OCI-LY3 (cell line): ENCODE measurements at regions not wholly inside any gene's neighbourhood (a gene's known extent, or its start where the extent isn't known, plus 50 kb on each side); places are given as distances from the start of the nearest gene placed in this dataset.

Experiments used
- H2AFZ ChIP-seq: fragments of 200-600, 300-600 bp; shearing (Covaris generic); 2 replicates; pipeline ENCODE4 v1.6.0; 2014; ENCODE audit warnings: antibody characterized with exemption, low read depth, low read length
- H3K27ac ChIP-seq: fragments of 200-600, 300-600 bp; sonication (generic); 2 replicates; pipeline ENCODE4 v1.5.1; 2014; ENCODE audit warnings: mild to moderate bottlenecking, low read length, moderate library complexity, mixed read lengths
- H3K27me3 ChIP-seq: fragments of 200-600, 300-600 bp; sonication (generic); 2 replicates; pipeline ENCODE4 v1.6.1; 2014; ENCODE audit warnings: low read depth, low read length, mixed read lengths
- H3K36me3 ChIP-seq: fragments of 200-600, 300-600 bp; sonication (generic); replicated peaks from 2 replicates; pipeline ENCODE3; 2014; ENCODE audit warnings: low read depth, low read length, mixed read lengths
- H3K4me1 ChIP-seq: fragments of 300-600, 200-600 bp; sonication (generic); 2 replicates; pipeline ENCODE4 v1.6.1; 2014; ENCODE audit warnings: low read length, mixed read lengths
- H3K4me2 ChIP-seq: fragments of 200-600, 300-600 bp; sonication (generic); 2 replicates; pipeline ENCODE4 v1.6.1; 2014; ENCODE audit warnings: low read length, mixed read lengths
- H3K4me3 ChIP-seq: fragments of 300-600, 200-600 bp; sonication (generic); 2 replicates; pipeline ENCODE4 v1.5.1; 2014; ENCODE audit warnings: antibody characterized with exemption, mild to moderate bottlenecking, low read length, moderate library complexity
- H3K79me2 ChIP-seq: fragments of 300-600, 200-600 bp; shearing (Covaris generic); 2 replicates; pipeline ENCODE4 v1.6.1; 2014; ENCODE audit warnings: mild to moderate bottlenecking, low read length, mixed read lengths
- H3K9ac ChIP-seq: fragments of 300-600, 200-600 bp; shearing (Covaris generic); 2 replicates; pipeline ENCODE4 v1.6.0; 2014; ENCODE audit warnings: mild to moderate bottlenecking, low read length, moderate library complexity
- H3K9me3 ChIP-seq: fragments of 200-600, 300-600 bp; shearing (Covaris generic); 2 replicates; pipeline ENCODE4 v1.6.1; 2014; ENCODE audit warnings: low read length, mixed read lengths; ENCODE audit not compliant: insufficient read depth
- H4K20me1 ChIP-seq: fragments of 200-600, 300-600 bp; sonication (generic); 2 replicates; pipeline ENCODE4 v1.6.1; 2016; ENCODE audit warnings: low read length, mixed read lengths; ENCODE audit not compliant: insufficient read depth
- CTCF ChIP-seq: fragments of 200-600, 300-600 bp; sonication (generic); IDR thresholded peaks from 2 replicates; pipeline ENCODE4 v1.5.1; 2014; ENCODE audit warnings: antibody characterized with exemption, low read length, low read depth
- EZH2phosphoT487 ChIP-seq: fragments of 200-600 bp; shearing (Covaris generic); IDR thresholded peaks from 2 replicates; pipeline ENCODE4 v1.6.1; 2018; ENCODE audit warnings: antibody characterized with exemption, mixed run types, low read depth

- Histone ChIP-seq H4K20me1 (no peaks in the 10 kb centered on the region), H3K36me3 (no peaks in the 10 kb centered on the region), H3K27me3 (no peaks in the 10 kb centered on the region), H3K4me2 (no peak overlapping the region), H2AFZ (no peak overlapping the region), H3K9ac (no peak overlapping the region), H3K4me1 (no peaks in the 10 kb centered on the region), H3K4me3 (no peak overlapping the region), H3K79me2 (no peaks in the 10 kb centered on the region), H3K27ac (no peak overlapping the region), H3K9me3 (no peaks in the 10 kb centered on the region)
- no peak for TF ChIP-seq EZH2phosphoT487
- no peak for TF ChIP-seq CTCF
Observed at GRCh38 chr22:49039625-49040024, 788.0 kb downstream of the BRD1 start.

DNA sequence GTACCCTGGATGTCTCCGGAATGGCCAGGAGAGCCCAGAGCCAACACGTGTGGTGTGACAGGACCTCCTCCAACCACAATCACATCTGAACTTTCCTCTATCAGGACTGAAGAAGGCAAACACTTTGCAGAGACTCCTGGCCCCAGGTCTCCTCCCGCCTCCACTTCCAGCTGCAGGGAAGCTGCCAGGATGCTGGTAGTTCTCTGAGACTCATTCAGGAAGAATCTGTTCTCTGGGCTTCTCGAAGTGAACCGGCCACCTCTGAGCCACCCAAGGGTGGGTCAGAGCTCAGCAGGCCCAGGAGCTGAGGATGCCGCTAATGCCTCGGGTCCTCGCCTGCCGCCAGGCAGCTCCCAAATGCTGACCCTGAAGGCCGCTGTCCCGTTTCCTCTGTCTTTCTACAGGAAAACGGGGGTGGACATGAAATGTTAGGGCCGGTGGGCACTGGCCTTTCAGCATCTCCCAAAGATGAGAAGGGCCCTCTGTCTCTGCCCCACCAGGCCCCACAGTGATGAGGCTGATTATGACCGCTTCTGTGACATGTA is 789.9 kb downstream of the BRD1 start:
- Histone ChIP-seq H3K27me3 (no peaks in the 10 kb centered on the region), H4K20me1 (no peaks in the 10 kb centered on the region), H3K79me2 (no peaks in the 10 kb centered on the region), H3K4me1 (no peaks in the 10 kb centered on the region), H3K36me3 (no peaks in the 10 kb centered on the region), H2AFZ (no peak overlapping the region), H3K4me3 (no peak overlapping the region), H3K9ac (no peak overlapping the region), H3K4me2 (no peak overlapping the region), H3K9me3 (no peaks in the 10 kb centered on the region), H3K27ac (no peak overlapping the region)
- TF ChIP-seq EZH2phosphoT487 (no peak), CTCF (no peak)

- Histone ChIP-seq H3K9me3 (no peaks in the 10 kb centered on the region), H2AFZ (no peak overlapping the region), H3K27me3 (no peaks in the 10 kb centered on the region), H3K36me3 (no peaks in the 10 kb centered on the region), H3K79me2 (no peaks in the 10 kb centered on the region), H3K4me3 (no peak overlapping the region), H4K20me1 (no peaks in the 10 kb centered on the region), H3K9ac (no peak overlapping the region), H3K4me2 (no peak overlapping the region), H3K4me1 (no peaks in the 10 kb centered on the region), H3K27ac (no peak overlapping the region)
- no peak for TF ChIP-seq CTCF
- no peak for TF ChIP-seq EZH2phosphoT487
Observed at GRCh38 chr22:49036513-49036912, 791.2 kb downstream of the BRD1 start.

- Histone ChIP-seq H3K36me3 (no peaks in the 10 kb centered on the region), H3K4me3 (no peak overlapping the region), H2AFZ (no peak overlapping the region), H3K9me3 (no peaks in the 10 kb centered on the region), H3K27me3 (no peaks in the 10 kb centered on the region), H3K4me2 (no peak overlapping the region), H3K27ac (no peak overlapping the region), H3K79me2 (no peaks in the 10 kb centered on the region), H3K4me1 (no peaks in the 10 kb centered on the region), H4K20me1 (no peaks in the 10 kb centered on the region), H3K9ac (no peak overlapping the region)
- no peak for TF ChIP-seq EZH2phosphoT487
- TF ChIP-seq CTCF: no peak
Observed at GRCh38 chr22:49035818-49036457, 791.7 kb downstream of the BRD1 start.
